Stimulated activated CD8-positive, alpha-beta memory T cell treated with anti-CD3 and anti-CD28 coated beads, Interleukin-7, amount 100 ng/mL, for 4 hours (primary cell): ENCODE measurements at regions not wholly inside any gene's neighbourhood (a gene's known extent, or its start where the extent isn't known, plus 50 kb on each side); places are given as distances from the start of the nearest gene placed in this dataset.
"Not testable (repeated sequence)": the region's sequence is repeated elsewhere in the genome, so short reads cannot be mapped to it uniquely, and the experiment has no call there.

Experiments
- DNase-seq, 2 donors: peaks; one replicate each; pipeline ENCODE4 v3.0.0-alpha.2; 2020; ENCODE audit warnings: low read depth in 2 of 2

GRCh38 chr9:19875291-19875920 is 86.6 kb upstream of the SLC24A2 start:
- no peak for DNase-seq

DNA sequence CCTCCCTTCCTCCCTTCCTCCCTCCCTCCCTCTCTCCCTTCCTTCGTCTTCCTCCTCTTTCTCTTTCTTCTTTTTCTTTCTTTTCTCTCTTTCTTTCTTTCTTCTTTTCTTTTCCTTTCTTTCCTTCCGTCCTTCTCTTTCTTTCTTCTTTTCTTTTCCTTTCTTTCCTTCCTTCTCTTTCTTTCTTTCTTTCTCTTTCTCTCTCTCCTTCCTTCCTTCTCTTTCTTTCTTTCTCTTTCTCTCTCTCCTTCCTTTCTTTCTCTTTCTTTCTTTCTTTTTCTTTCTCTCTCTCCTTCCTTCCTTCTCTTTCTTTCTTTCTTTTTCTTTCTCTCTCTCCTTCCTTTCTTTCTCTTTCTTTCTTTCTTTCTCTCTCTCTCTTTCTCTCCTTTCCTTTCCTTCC is 84.4 kb upstream of the SLC24A2 start:
- DNase-seq = not testable (repeated sequence)

DNA sequence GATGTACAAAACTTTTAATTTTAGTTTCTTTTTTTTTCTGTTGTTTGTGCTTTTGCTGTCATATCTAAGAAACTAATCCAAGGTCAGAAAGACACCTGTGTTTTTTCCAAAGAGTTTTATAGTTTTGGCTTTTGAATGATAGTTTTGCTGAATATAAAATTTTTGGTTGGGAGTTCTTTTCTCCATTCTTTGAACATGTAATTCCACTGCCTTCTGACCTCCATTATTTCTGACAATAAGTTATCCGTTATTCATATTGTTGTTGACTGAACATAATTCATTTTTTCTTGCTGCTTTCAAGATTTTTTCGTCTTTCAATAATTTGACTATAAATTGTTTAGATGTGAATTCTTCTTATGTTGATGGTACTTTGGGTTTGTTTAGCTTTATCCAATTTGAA is 82.2 kb upstream of the SLC24A2 start:
- DNase-seq = no peak

DNA sequence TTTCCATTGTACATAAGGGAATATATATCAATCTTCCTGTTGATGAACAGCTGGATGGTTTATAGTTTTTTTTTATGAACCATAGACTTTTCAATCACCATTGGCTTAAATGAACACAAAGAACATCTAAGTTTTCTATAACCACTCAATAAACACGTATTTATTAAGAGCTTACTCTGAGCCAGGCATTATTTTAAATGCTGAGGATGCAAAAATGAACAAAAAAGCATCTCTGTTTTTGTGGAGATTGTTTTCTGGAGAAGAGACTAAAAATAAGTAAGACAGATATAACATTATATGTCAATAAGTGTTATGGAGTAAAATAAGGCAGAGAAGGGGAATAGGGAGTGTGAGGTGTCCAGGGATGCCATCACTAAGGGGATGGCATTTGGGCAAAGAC is 52.1 kb upstream of the SLC24A2 start:
- no peak for DNase-seq
